Calu3 (cell line): ENCODE measurements at regions not wholly inside any gene's neighbourhood (a gene's known extent, or its start where the extent isn't known, plus 50 kb on each side); places are given as distances from the start of the nearest gene placed in this dataset.
A peak's percentile ranks its signal among the peaks of the same experiment; 100 is the strongest.
"Not testable (repeated sequence)": the region's sequence is repeated elsewhere in the genome, so short reads cannot be mapped to it uniquely, and the experiment has no call there.

Source experiments
- BruUV-seq: library from RNA; stranded (reverse); fragments of 400-500 nt; replicated peaks from 2 replicates; lab custom pipeline; 2021; lab: Mats Ljungman, UMichigan
- CTCF ChIA-PET: fragments of 300-600 bp; sonication (Branson Sonifier 250); formaldehyde crosslinking; loops from one replicate; lab custom pipeline; 2022; ENCODE audit warnings: antibody characterized with exemption; lab: Charles Lee
- DNase-seq: peaks from one replicate; pipeline ENCODE4 v3.0.0; 2022
- H3K27ac Mint-ChIP-seq: one replicate; pipeline ENCODE4 v1.8.0; 2022; ENCODE audit warnings: mixed read lengths; ENCODE audit not compliant: unreplicated experiment
- H3K27me3 Mint-ChIP-seq: one replicate; pipeline ENCODE4 v1.8.0; 2022; ENCODE audit warnings: mixed read lengths; ENCODE audit not compliant: unreplicated experiment
- H3K36me3 Mint-ChIP-seq: one replicate; pipeline ENCODE4 v1.8.0; 2022; ENCODE audit warnings: mild to moderate bottlenecking, moderate library complexity, mixed read lengths; ENCODE audit not compliant: insufficient read depth, unreplicated experiment
- H3K4me1 Mint-ChIP-seq: one replicate; pipeline ENCODE4 v1.8.0; 2022; ENCODE audit warnings: mild to moderate bottlenecking, low read depth, mixed read lengths; ENCODE audit not compliant: unreplicated experiment
- H3K4me3 Mint-ChIP-seq: one replicate; pipeline ENCODE4 v1.8.0; 2022; ENCODE audit warnings: mild to moderate bottlenecking, low read depth, moderate library complexity, mixed read lengths; ENCODE audit not compliant: unreplicated experiment
- H3K9me3 Mint-ChIP-seq: one replicate; pipeline ENCODE4 v1.8.0; 2022; ENCODE audit warnings: low read depth, mixed read lengths; ENCODE audit not compliant: unreplicated experiment
- intact Hi-C: fragments of 100-400 bp; cut with micrococcal nuclease; formaldehyde crosslinking; loops from one replicate; pipeline ENCODE4 v1.10.0; 2022; ENCODE audit not compliant: unreplicated experiment
- TF ChIP-seq, protein P1 (sequence below): fragments of 200-600 bp; IDR thresholded peaks from one replicate; pipeline ENCODE4 v1.8.0; 2022; ENCODE audit warnings: antibody characterized with exemption; ENCODE audit not compliant: unreplicated experiment

DNA sequence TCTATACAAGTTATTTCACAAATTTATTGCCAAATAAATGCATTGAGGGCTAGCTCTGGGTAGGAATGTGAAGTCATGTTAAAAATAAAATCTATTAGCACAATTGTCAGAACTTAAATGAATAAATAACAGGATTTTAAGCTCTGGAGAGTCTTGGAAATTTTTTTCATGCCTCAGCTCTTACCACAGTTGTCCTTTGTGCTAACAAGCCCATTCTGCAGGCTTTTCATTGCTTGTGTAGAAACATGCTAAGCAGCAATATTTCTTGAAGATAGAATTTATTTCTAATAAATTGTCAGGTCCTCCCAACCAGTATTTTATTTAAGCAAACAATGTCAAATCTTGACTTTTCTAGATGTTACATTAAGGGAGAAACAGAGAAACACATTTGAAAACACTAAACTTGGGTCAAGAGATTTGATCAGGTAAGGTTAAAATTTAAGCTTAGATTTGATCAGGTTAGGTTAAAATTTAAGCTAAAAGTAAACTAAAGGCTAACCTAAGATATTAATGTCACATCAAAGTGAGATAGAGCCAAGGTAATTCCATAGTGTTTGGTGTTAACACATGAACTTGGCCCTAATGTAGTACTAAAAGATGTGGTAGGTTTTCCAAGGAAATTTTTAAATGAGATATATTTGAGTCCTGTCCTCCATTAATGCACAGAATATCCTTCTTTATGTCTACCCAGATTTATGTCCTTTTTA is 179.1 kb upstream of the IL1RAPL1 start:
- TF ChIP-seq, protein P1, sequence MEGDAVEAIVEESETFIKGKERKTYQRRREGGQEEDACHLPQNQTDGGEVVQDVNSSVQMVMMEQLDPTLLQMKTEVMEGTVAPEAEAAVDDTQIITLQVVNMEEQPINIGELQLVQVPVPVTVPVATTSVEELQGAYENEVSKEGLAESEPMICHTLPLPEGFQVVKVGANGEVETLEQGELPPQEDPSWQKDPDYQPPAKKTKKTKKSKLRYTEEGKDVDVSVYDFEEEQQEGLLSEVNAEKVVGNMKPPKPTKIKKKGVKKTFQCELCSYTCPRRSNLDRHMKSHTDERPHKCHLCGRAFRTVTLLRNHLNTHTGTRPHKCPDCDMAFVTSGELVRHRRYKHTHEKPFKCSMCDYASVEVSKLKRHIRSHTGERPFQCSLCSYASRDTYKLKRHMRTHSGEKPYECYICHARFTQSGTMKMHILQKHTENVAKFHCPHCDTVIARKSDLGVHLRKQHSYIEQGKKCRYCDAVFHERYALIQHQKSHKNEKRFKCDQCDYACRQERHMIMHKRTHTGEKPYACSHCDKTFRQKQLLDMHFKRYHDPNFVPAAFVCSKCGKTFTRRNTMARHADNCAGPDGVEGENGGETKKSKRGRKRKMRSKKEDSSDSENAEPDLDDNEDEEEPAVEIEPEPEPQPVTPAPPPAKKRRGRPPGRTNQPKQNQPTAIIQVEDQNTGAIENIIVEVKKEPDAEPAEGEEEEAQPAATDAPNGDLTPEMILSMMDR: no peak
- Mint-ChIP-seq H3K27ac (no peak overlapping the region), H3K4me3 (no peak overlapping the region), H3K9me3 (peaks cover 12% of the 10 kb centered on the region), H3K36me3 (no peaks in the 10 kb centered on the region), H3K27me3 (no peaks in the 10 kb centered on the region), H3K4me1 (peaks cover 26% of the 10 kb centered on the region)
- CTCF ChIA-PET: no interaction called here
- intact Hi-C loops: loop anchor here (10.0 kb wide), 1 partner anchor 443 kb away; no protein-coding TSS in a partner anchor
- no peak for DNase-seq
- no TSS peak for BruUV-seq

DNA sequence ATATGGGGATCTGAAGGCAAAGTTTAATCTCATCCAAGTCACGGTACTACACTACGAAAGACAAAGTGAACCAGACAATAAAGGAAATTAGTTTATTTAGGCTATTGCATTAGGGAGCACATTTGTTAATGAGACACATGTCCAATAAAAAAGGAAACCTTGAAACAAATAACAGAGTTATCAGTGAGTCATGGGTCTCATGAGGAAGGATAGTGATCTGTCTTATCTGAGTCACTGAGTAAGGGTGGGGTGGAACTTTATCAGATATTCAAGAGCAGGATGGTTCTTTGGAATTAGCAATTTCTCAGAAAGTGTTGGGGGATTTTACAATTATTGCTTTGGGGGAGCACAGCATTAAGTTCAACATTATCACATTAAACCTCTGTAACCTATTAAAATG is 188.9 kb upstream of the IL1RAPL1 start:
- Mint-ChIP-seq H3K4me3 (no peak overlapping the region), H3K27me3 (no peaks in the 10 kb centered on the region), H3K27ac (peak overlapping the region; percentile 74), H3K9me3 (peaks cover 3% of the 10 kb centered on the region), H3K4me1 (peaks cover 12% of the 10 kb centered on the region), H3K36me3 (no peaks in the 10 kb centered on the region)
- CTCF ChIA-PET: no interaction called here
- DNase-seq: no peak
- no TSS peak for BruUV-seq
- intact Hi-C loops: no loop called here
- TF ChIP-seq, protein P1: no peak

DNA sequence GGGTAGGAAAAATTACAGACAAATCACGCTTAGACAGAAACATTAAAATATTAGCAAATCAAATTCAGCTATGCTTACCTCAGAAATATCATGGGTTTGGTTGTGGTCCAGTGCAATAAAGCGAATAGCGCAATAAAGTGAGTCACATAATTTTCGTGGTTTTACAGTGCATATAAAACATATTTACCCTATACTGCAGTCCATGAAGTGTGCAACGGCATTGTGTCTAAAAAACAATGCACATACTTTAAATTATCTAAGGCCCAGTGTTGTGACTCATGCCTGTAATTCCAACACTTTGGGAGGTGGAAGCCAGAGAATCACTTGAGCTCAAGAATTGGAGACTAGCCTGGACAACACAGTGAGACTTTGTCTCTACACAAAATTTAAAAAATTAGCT is 195.7 kb upstream of the IL1RAPL1 start:
- DNase-seq: no peak
- H3K36me3 Mint-ChIP-seq: no peaks in the 10 kb centered on the region

DNA sequence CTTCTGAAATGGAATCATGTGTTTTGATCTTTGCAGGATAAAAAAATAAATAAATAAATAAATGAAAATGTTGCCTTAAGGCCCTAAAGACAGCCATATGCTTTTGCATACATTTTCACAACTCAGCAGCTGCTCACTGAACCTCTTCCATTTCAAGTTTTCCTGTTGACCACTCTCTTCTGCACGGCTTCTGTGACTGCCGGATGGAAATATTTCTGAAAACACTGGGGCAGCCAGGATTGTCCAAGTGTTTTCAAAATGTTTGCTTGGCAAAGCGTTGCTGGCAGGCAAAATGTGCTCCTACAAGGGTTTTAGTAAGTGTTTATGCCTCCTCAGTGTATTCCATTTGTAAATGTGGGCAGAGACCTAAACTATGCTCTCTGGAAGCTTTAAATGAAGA is 208.1 kb upstream of the IL1RAPL1 start:
- Mint-ChIP-seq H3K9me3 (peaks cover 5% of the 10 kb centered on the region), H3K4me3 (no peak overlapping the region), H3K36me3 (no peaks in the 10 kb centered on the region), H3K27me3 (no peaks in the 10 kb centered on the region), H3K4me1 (no peaks in the 10 kb centered on the region), H3K27ac (no peak overlapping the region)
- TF ChIP-seq, protein P1: no peak
- no peak for DNase-seq
- intact Hi-C loops: no loop called here
- no TSS peak for BruUV-seq
- CTCF ChIA-PET: no interaction called here

More for the DNA sequence above, 195.7 kb upstream of the IL1RAPL1 start:
- CTCF ChIA-PET: no interaction called here
- Mint-ChIP-seq H3K4me1 (no peaks in the 10 kb centered on the region), H3K27ac (no peak overlapping the region), H3K9me3 (peaks cover 4% of the 10 kb centered on the region), H3K27me3 (no peaks in the 10 kb centered on the region), H3K4me3 (no peak overlapping the region)
- TF ChIP-seq, protein P1: no peak
- intact Hi-C loops: no loop called here
- BruUV-seq: no TSS peak

DNA sequence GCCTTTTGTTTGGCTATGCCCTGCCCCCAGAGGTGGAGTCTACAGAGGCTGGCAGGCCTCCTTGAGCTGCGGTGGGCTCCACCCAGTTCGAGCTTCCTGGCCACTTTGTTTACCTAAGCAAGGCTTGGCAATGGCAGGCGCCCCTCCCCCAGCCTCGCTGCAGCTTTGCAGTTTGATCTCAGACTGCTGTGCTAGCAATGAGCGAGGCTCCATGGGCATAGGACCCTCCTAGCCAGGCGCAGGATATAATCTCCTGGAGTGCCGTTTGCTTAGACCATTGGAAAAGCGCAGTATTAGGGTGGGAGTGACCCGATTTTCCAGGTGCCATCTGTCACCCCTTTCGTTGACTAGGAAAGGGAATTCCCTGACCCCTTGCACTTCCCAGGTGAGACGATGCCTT is 219.6 kb upstream of the IL1RAPL1 start:
- H3K4me3 Mint-ChIP-seq, CTCF ChIA-PET, H3K9me3 Mint-ChIP-seq, intact Hi-C loops, H3K27ac Mint-ChIP-seq, BruUV-seq, H3K36me3 Mint-ChIP-seq, DNase-seq, H3K4me1 Mint-ChIP-seq, H3K27me3 Mint-ChIP-seq: not testable (repeated sequence)
